ENCODE measurements at regions not wholly inside any gene's neighbourhood (a gene's known extent, or its start where the extent isn't known, plus 50 kb on each side); places are given as distances from the start of the nearest gene placed in this dataset.

DNA sequence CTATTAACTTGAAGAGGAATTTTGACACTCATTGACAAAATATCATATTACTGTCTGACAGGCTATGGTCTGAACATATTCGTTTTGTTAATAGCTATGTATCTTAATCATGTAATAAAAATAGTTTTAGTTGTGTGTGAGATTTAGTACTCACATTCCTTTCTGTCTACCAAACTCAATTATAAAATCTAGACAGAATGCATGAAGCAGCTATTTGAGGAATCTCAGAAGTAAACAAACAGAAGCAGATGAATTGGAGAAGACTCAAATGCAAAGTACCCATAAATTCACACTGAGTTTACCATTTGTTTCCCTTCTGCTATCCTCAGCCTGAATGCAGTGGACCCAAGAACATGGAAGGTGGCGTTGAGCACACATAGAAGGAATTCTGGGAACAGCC lies 841.6 kb upstream of the AADAT start:
- no peak for TF ChIP-seq RBBP5 (IDR thresholded peaks at IDR 0.05; ENCODE audit: borderline replicate concordance, low read depth, low read length)
- TF ChIP-seq TBP (IDR thresholded peaks at IDR 0.05; ENCODE audit: low read depth, low read length), result no peak
- TF ChIP-seq POU5F1 (IDR thresholded peaks at IDR 0.05; ENCODE audit: low read depth, low read length), result no peak
- no peak for TF ChIP-seq SIN3A (conservative IDR thresholded peaks at IDR 0.05 in 1 of 2, IDR thresholded peaks at IDR 0.05 in 1 of 2; ENCODE audit: low read depth in 1 of 2, low read length in 2 of 2)
- TF ChIP-seq, protein P1, sequence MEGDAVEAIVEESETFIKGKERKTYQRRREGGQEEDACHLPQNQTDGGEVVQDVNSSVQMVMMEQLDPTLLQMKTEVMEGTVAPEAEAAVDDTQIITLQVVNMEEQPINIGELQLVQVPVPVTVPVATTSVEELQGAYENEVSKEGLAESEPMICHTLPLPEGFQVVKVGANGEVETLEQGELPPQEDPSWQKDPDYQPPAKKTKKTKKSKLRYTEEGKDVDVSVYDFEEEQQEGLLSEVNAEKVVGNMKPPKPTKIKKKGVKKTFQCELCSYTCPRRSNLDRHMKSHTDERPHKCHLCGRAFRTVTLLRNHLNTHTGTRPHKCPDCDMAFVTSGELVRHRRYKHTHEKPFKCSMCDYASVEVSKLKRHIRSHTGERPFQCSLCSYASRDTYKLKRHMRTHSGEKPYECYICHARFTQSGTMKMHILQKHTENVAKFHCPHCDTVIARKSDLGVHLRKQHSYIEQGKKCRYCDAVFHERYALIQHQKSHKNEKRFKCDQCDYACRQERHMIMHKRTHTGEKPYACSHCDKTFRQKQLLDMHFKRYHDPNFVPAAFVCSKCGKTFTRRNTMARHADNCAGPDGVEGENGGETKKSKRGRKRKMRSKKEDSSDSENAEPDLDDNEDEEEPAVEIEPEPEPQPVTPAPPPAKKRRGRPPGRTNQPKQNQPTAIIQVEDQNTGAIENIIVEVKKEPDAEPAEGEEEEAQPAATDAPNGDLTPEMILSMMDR (IDR thresholded peaks at IDR 0.05; ENCODE audit: control extremely low read depth in 1 of 3, insufficient read depth in 1 of 3, low read depth in 1 of 3, low read length in 3 of 3), result no peak
- TF ChIP-seq CREB1 (IDR thresholded peaks at IDR 0.05), result no peak
- no peak for TF ChIP-seq RAD21 (IDR thresholded peaks at IDR 0.05 in 1 of 2, conservative IDR thresholded peaks at IDR 0.05 in 1 of 2; ENCODE audit: low read depth in 2 of 2, low read length in 2 of 2)
- TF ChIP-seq, protein P2, sequence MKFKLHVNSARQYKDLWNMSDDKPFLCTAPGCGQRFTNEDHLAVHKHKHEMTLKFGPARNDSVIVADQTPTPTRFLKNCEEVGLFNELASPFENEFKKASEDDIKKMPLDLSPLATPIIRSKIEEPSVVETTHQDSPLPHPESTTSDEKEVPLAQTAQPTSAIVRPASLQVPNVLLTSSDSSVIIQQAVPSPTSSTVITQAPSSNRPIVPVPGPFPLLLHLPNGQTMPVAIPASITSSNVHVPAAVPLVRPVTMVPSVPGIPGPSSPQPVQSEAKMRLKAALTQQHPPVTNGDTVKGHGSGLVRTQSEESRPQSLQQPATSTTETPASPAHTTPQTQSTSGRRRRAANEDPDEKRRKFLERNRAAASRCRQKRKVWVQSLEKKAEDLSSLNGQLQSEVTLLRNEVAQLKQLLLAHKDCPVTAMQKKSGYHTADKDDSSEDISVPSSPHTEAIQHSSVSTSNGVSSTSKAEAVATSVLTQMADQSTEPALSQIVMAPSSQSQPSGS (IDR thresholded peaks at IDR 0.05; ENCODE audit: low read length), result no peak
- TF ChIP-seq MAFK (IDR thresholded peaks at IDR 0.05; ENCODE audit: low read depth, low read length), result no peak
- no peak for TF ChIP-seq KDM1A (IDR thresholded peaks at IDR 0.05; ENCODE audit: borderline replicate concordance, low read length)
